Neural crest cell (in vitro differentiated cells): ENCODE measurements at regions not wholly inside any gene's neighbourhood (a gene's known extent, or its start where the extent isn't known, plus 50 kb on each side); places are given as distances from the start of the nearest gene placed in this dataset.

Source experiments
- DNase-seq: peaks from one replicate; pipeline ENCODE4 v3.0.0; 2021; ENCODE audit warnings: low read depth, mixed read lengths, low spot score
- H3K27ac Mint-ChIP-seq: one replicate; pipeline ENCODE4 v1.8.0; 2021; ENCODE audit warnings: mild to moderate bottlenecking, mixed read lengths; ENCODE audit not compliant: unreplicated experiment
- H3K27me3 Mint-ChIP-seq: 2 replicates; pipeline ENCODE4 v1.8.0; 2021; ENCODE audit warnings: low read depth, mild to moderate bottlenecking, mixed read lengths
- H3K36me3 Mint-ChIP-seq: 2 replicates; pipeline ENCODE4 v1.8.0; 2021; ENCODE audit warnings: low read depth, mild to moderate bottlenecking, mixed read lengths
- H3K4me1 Mint-ChIP-seq: 2 replicates; pipeline ENCODE4 v1.8.0; 2021; ENCODE audit warnings: mixed read lengths
- H3K4me3 Mint-ChIP-seq: one replicate; pipeline ENCODE4 v1.8.0; 2021; ENCODE audit warnings: mild to moderate bottlenecking, mixed read lengths
- H3K9me3 Mint-ChIP-seq: 2 replicates; pipeline ENCODE4 v1.8.0; 2021; ENCODE audit warnings: mixed read lengths
- CTCF ChIP-seq: fragments of 200-600 bp; sonication (generic); conservative IDR thresholded peaks from 2 replicates; pipeline ENCODE4 v1.5.0; 2021; ENCODE audit warnings: antibody characterized with exemption, mild to moderate bottlenecking

GRCh38 chr4:34932591-34932990 is 1311.7 kb downstream of the ARAP2 start:
- no peaks in the 10 kb centered on the region for H3K36me3 Mint-ChIP-seq
- DNase-seq, result no peak
- H3K4me1 Mint-ChIP-seq, result no peaks in the 10 kb centered on the region
- no peak overlapping the region for H3K4me3 Mint-ChIP-seq
- TF ChIP-seq CTCF, result no peak
- no peaks in the 10 kb centered on the region for H3K27me3 Mint-ChIP-seq
- H3K9me3 Mint-ChIP-seq, result no peaks in the 10 kb centered on the region
- H3K27ac Mint-ChIP-seq, result no peak overlapping the region

GRCh38 chr4:34935739-34936138 is 1308.6 kb downstream of the ARAP2 start:
- no peak for TF ChIP-seq CTCF
- Mint-ChIP-seq H3K9me3 (no peaks in the 10 kb centered on the region), H3K4me1 (no peaks in the 10 kb centered on the region), H3K27me3 (no peaks in the 10 kb centered on the region), H3K36me3 (no peaks in the 10 kb centered on the region), H3K4me3 (no peak overlapping the region), H3K27ac (no peak overlapping the region)
- DNase-seq, result no peak

- no peak overlapping the region for H3K27ac Mint-ChIP-seq
- H3K4me3 Mint-ChIP-seq, result no peak overlapping the region
- TF ChIP-seq CTCF, result no peak
- no peaks in the 10 kb centered on the region for H3K27me3 Mint-ChIP-seq
- no peaks in the 10 kb centered on the region for H3K4me1 Mint-ChIP-seq
- no peaks in the 10 kb centered on the region for H3K36me3 Mint-ChIP-seq
- DNase-seq, result no peak
- H3K9me3 Mint-ChIP-seq, result no peaks in the 10 kb centered on the region
These were observed 1305.2 kb downstream of the ARAP2 start for GRCh38 chr4:34939073-34939472.

GRCh38 chr4:34943741-34944386 is 1300.5 kb downstream of the ARAP2 start:
- Mint-ChIP-seq H3K4me3 (no peak overlapping the region), H3K36me3 (no peaks in the 10 kb centered on the region), H3K9me3 (no peaks in the 10 kb centered on the region), H3K4me1 (no peaks in the 10 kb centered on the region), H3K27me3 (no peaks in the 10 kb centered on the region), H3K27ac (no peak overlapping the region)
- no peak for TF ChIP-seq CTCF
- DNase-seq, result no peak

- Mint-ChIP-seq H3K27me3 (no peaks in the 10 kb centered on the region), H3K4me1 (no peaks in the 10 kb centered on the region), H3K4me3 (no peak overlapping the region), H3K27ac (no peak overlapping the region), H3K9me3 (no peaks in the 10 kb centered on the region), H3K36me3 (no peaks in the 10 kb centered on the region)
- TF ChIP-seq CTCF, result no peak
- DNase-seq, result no peak
These were observed 1293.4 kb downstream of the ARAP2 start for GRCh38 chr4:34950926-34951325.
